ENCODE measurements at regions not wholly inside any gene's neighbourhood (a gene's known extent, or its start where the extent isn't known, plus 50 kb on each side); places are given as distances from the start of the nearest gene placed in this dataset.

GRCh38 chr4:106450249-106450648 lies 81.7 kb upstream of the GIMD1 start:
- WGBS, 2 donors = 68 to 78% methylated on average over 3 of the region's 3 CpGs
- Histone ChIP-seq H3K27ac (no peak overlapping the region), H3K4me3 (no peak overlapping the region), H3K4me1 (peaks cover 0 to 6% (median 0%) of the 10 kb centered on the region in 4 donors), H3K36me3 (no peaks in the 10 kb centered on the region), H3K27me3 (no peaks in the 10 kb centered on the region), H3K9me3 (no peaks in the 10 kb centered on the region)
- intact Hi-C loops (cut with DNase I) = no loop called here
- no peak for TF ChIP-seq POLR2A (IDR thresholded peaks at IDR 0.05)
- no peak for TF ChIP-seq POLR2AphosphoS5 (IDR thresholded peaks at IDR 0.05)
- TF ChIP-seq, protein P1, sequence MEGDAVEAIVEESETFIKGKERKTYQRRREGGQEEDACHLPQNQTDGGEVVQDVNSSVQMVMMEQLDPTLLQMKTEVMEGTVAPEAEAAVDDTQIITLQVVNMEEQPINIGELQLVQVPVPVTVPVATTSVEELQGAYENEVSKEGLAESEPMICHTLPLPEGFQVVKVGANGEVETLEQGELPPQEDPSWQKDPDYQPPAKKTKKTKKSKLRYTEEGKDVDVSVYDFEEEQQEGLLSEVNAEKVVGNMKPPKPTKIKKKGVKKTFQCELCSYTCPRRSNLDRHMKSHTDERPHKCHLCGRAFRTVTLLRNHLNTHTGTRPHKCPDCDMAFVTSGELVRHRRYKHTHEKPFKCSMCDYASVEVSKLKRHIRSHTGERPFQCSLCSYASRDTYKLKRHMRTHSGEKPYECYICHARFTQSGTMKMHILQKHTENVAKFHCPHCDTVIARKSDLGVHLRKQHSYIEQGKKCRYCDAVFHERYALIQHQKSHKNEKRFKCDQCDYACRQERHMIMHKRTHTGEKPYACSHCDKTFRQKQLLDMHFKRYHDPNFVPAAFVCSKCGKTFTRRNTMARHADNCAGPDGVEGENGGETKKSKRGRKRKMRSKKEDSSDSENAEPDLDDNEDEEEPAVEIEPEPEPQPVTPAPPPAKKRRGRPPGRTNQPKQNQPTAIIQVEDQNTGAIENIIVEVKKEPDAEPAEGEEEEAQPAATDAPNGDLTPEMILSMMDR (IDR thresholded peaks at IDR 0.05) = no peak
- no peak for TF ChIP-seq EP300 (IDR thresholded peaks at IDR 0.05)
- no peak for DNase-seq

DNA sequence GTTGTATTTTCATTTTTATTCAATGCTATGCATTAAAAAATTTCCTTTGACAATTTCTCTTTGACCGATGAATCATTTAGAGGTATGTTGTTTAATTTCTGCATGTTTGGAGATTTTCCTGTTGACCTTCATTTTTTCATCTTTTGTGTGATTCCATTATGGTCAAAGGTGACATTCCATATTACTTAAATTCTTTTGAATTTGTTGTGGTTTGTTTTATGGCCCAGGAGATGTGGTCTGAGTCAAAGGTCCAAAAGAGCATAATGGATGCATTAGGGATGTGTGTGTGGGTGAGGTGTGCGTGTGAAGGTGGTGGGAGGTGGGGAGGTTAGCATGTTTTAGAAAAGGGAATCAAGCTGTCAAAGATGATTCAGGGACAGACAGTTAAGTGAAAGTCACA lies 76.0 kb upstream of the GIMD1 start:
- Histone ChIP-seq H3K36me3 (no peaks in the 10 kb centered on the region), H3K9me3 (peaks cover 0 to 2% (median 0%) of the 10 kb centered on the region in 4 donors), H3K4me3 (no peak overlapping the region), H3K27me3 (no peaks in the 10 kb centered on the region), H3K4me1 (no peaks in the 10 kb centered on the region), H3K27ac (no peak overlapping the region)
- WGBS, 2 donors = 64 to 85% methylated on average over 2 of the region's 2 CpGs
- intact Hi-C loops (cut with DNase I) = no loop called here
- no peak for DNase-seq
- no peak for TF ChIP-seq EP300 (IDR thresholded peaks at IDR 0.05)

GRCh38 chr4:106430797-106431196 lies 62.2 kb upstream of the GIMD1 start:
- TF ChIP-seq, protein P1 (IDR thresholded peaks at IDR 0.05) = no peak
- TF ChIP-seq EP300 (IDR thresholded peaks at IDR 0.05) (no peak), POLR2AphosphoS5 (IDR thresholded peaks at IDR 0.05) (no peak), POLR2A (IDR thresholded peaks at IDR 0.05) (no peak)
- Histone ChIP-seq H3K27ac (no peak overlapping the region), H3K27me3 (no peaks in the 10 kb centered on the region), H3K9me3 (no peaks in the 10 kb centered on the region), H3K4me1 (no peaks in the 10 kb centered on the region), H3K4me3 (no peak overlapping the region), H3K36me3 (no peaks in the 10 kb centered on the region)
- 87 to 89% methylated on average over 2 of the region's 2 CpGs for WGBS, 2 donors
- no peak for DNase-seq
- intact Hi-C loops (cut with DNase I) = no loop called here

DNA sequence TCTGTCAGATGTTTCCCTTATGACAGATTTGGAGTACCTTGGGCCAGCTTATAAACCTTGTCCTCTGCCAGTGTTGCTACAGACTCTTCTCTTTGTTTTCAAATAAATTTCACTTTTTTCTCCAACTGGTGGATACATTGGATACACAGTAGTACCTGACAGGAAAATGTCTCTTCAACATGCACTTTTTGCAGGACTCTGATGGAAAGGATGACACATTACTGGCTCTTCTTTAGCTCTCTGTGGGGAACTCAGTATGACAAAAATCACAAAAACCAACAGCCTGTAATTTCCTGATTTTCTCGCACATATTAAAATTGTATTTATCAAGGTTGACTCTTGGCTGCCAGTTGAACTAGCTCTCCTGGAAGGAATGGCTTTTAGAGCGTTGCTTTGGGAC lies 61.3 kb upstream of the GIMD1 start:
- TF ChIP-seq POLR2A (IDR thresholded peaks at IDR 0.05) (no peak), POLR2AphosphoS5 (IDR thresholded peaks at IDR 0.05) (no peak), EP300 (IDR thresholded peaks at IDR 0.05) (no peak)
- TF ChIP-seq, protein P1 (IDR thresholded peaks at IDR 0.05) = no peak
- Histone ChIP-seq H3K27ac (no peak overlapping the region), H3K9me3 (no peaks in the 10 kb centered on the region), H3K4me1 (no peaks in the 10 kb centered on the region), H3K27me3 (no peaks in the 10 kb centered on the region), H3K36me3 (no peaks in the 10 kb centered on the region), H3K4me3 (no peak overlapping the region)
- WGBS, 2 donors = 84 to 86% methylated on average over 2 of the region's 2 CpGs
- intact Hi-C loops (cut with DNase I) = no loop called here
- no peak for DNase-seq

GRCh38 chr4:106426069-106426468 lies 57.5 kb upstream of the GIMD1 start:
- TF ChIP-seq POLR2A (IDR thresholded peaks at IDR 0.05) (no peak), EP300 (IDR thresholded peaks at IDR 0.05) (no peak), POLR2AphosphoS5 (IDR thresholded peaks at IDR 0.05) (no peak)
- TF ChIP-seq, protein P1 (IDR thresholded peaks at IDR 0.05) = no peak
- no peak for DNase-seq
- Histone ChIP-seq H3K27ac (no peak overlapping the region), H3K4me3 (no peak overlapping the region), H3K27me3 (no peaks in the 10 kb centered on the region), H3K9me3 (no peaks in the 10 kb centered on the region), H3K4me1 (peaks cover 0 to 9% (median 5%) of the 10 kb centered on the region in 4 donors), H3K36me3 (no peaks in the 10 kb centered on the region)
- intact Hi-C loops (cut with DNase I) = no loop called here
- whole genome bisulfite sequencing, 2 donors = 79 to 87% methylated on average over 2 of the region's 2 CpGs

Measured in sigmoid colon (tissue), 6 donors.